GM18868 (cell line): ENCODE measurements at regions not wholly inside any gene's neighbourhood (a gene's known extent, or its start where the extent isn't known, plus 50 kb on each side); places are given as distances from the start of the nearest gene placed in this dataset.

ENCODE experiments used
- ATAC-seq: cut with Tn5 transposase; IDR thresholded peaks from one replicate; pipeline ENCODE4 v1.9.1; 2021; ENCODE audit warnings: mild to moderate bottlenecking, moderate library complexity; ENCODE audit not compliant: unreplicated experiment

GRCh38 chr2:6443061-6443823 is 422.5 kb downstream of the CMPK2 start:
- ATAC-seq: no peak

- no peak for ATAC-seq
Measured at GRCh38 chr2:6444514-6444913, 421.2 kb downstream of the CMPK2 start.

GRCh38 chr2:6445156-6445555 is 420.6 kb downstream of the CMPK2 start:
- ATAC-seq: no peak

- no peak for ATAC-seq
Measured at GRCh38 chr2:6446938-6447608, 418.6 kb downstream of the CMPK2 start.

GRCh38 chr2:6448893-6449292 is 416.8 kb downstream of the CMPK2 start:
- ATAC-seq: no peak

- no peak for ATAC-seq
Measured at GRCh38 chr2:6449343-6449742, 416.4 kb downstream of the CMPK2 start.

GRCh38 chr2:6452702-6453481 is 412.8 kb downstream of the CMPK2 start:
- no peak for ATAC-seq

- ATAC-seq: peak; percentile 72
Measured at GRCh38 chr2:6454286-6454990, 411.3 kb downstream of the CMPK2 start.

GRCh38 chr2:6459138-6459537 is 406.6 kb downstream of the CMPK2 start:
- ATAC-seq: no peak

- no peak for ATAC-seq
Measured at GRCh38 chr2:6470518-6470917, 395.2 kb downstream of the CMPK2 start.

GRCh38 chr2:6471419-6471818 is 394.3 kb downstream of the CMPK2 start:
- ATAC-seq: no peak

GRCh38 chr2:6474161-6475140 is 391.3 kb downstream of the CMPK2 start:
- ATAC-seq: peak; percentile 64

- peak; percentile 73 for ATAC-seq
Measured at GRCh38 chr2:6475155-6475940, 390.4 kb downstream of the CMPK2 start.

- no peak for ATAC-seq
Measured at GRCh38 chr2:6480514-6480913, 385.2 kb downstream of the CMPK2 start.

GRCh38 chr2:6482256-6482655 is 383.5 kb downstream of the CMPK2 start:
- no peak for ATAC-seq

- ATAC-seq: no peak
Measured at GRCh38 chr2:6487765-6488164, 377.9 kb downstream of the CMPK2 start.

- no peak for ATAC-seq
Measured at GRCh38 chr2:6492573-6492972, 373.1 kb downstream of the CMPK2 start.

GRCh38 chr2:6493266-6493665 is 372.4 kb downstream of the CMPK2 start:
- ATAC-seq: no peak

GRCh38 chr2:6493669-6494068 is 372.0 kb downstream of the CMPK2 start:
- no peak for ATAC-seq
